Activated T-cell treated with anti-CD3 and anti-CD28 coated beads, Interleukin-2, amount 50 U/mL, for 4 hours (primary cell): ENCODE measurements at regions not wholly inside any gene's neighbourhood (a gene's known extent, or its start where the extent isn't known, plus 50 kb on each side); places are given as distances from the start of the nearest gene placed in this dataset.
"Not testable (repeated sequence)": the region's sequence is repeated elsewhere in the genome, so short reads cannot be mapped to it uniquely, and the experiment has no call there.

Source experiments
- ATAC-seq, 2 donors: fragments of 200-7000 bp; cut with Tn5 transposase; one replicate each; pipeline ENCODE4 v1.10.0; 2021
- DNase-seq: peaks from one replicate; pipeline ENCODE4 v3.0.0-alpha.2; 2020
- H3K27me3 Mint-ChIP-seq: one replicate; pipeline ENCODE4 v1.8.0; 2021; ENCODE audit warnings: low read depth, mixed read lengths
- H3K36me3 Mint-ChIP-seq: one replicate; pipeline ENCODE4 v1.8.0; 2022; ENCODE audit warnings: mixed read lengths; ENCODE audit not compliant: insufficient read depth
- H3K4me1 Mint-ChIP-seq: one replicate; pipeline ENCODE4 v1.8.0; 2021; ENCODE audit warnings: low read depth, mixed read lengths
- H3K4me3 Mint-ChIP-seq: one replicate; pipeline ENCODE4 v1.8.0; 2021; ENCODE audit warnings: mild to moderate bottlenecking, moderate library complexity, mixed read lengths
- H3K9me3 Mint-ChIP-seq: one replicate; pipeline ENCODE4 v1.8.0; 2021; ENCODE audit warnings: mixed read lengths

- Mint-ChIP-seq H3K9me3 (no peaks in the 10 kb centered on the region), H3K4me1 (no peaks in the 10 kb centered on the region), H3K4me3 (no peak overlapping the region), H3K27me3 (no peaks in the 10 kb centered on the region), H3K36me3 (no peaks in the 10 kb centered on the region)
- no peak for ATAC-seq
- no peak for DNase-seq
Observed at GRCh38 chr10:31209478-31209877, 109.5 kb upstream of the ZEB1 start.

GRCh38 chr10:31210190-31210589 is 108.8 kb upstream of the ZEB1 start:
- no peak for ATAC-seq
- no peaks in the 10 kb centered on the region for H3K9me3 Mint-ChIP-seq
- no peak for DNase-seq
- H3K4me1 Mint-ChIP-seq, result no peaks in the 10 kb centered on the region
- H3K4me3 Mint-ChIP-seq, result no peak overlapping the region
- no peaks in the 10 kb centered on the region for H3K27me3 Mint-ChIP-seq
- H3K36me3 Mint-ChIP-seq, result no peaks in the 10 kb centered on the region

GRCh38 chr10:31213959-31214358 is 105.1 kb upstream of the ZEB1 start:
- H3K4me3 Mint-ChIP-seq, result no peak overlapping the region
- no peaks in the 10 kb centered on the region for H3K4me1 Mint-ChIP-seq
- H3K27me3 Mint-ChIP-seq, result no peaks in the 10 kb centered on the region
- no peak for DNase-seq
- H3K36me3 Mint-ChIP-seq, result no peaks in the 10 kb centered on the region
- no peaks in the 10 kb centered on the region for H3K9me3 Mint-ChIP-seq
- no peak for ATAC-seq

- Mint-ChIP-seq H3K4me3 (no peak overlapping the region), H3K9me3 (no peaks in the 10 kb centered on the region), H3K4me1 (no peaks in the 10 kb centered on the region), H3K27me3 (no peaks in the 10 kb centered on the region), H3K36me3 (no peaks in the 10 kb centered on the region)
- ATAC-seq (no peak), DNase-seq (no peak)
Observed at GRCh38 chr10:31215052-31215451, 104.0 kb upstream of the ZEB1 start.

GRCh38 chr10:31219306-31219705 is 99.7 kb upstream of the ZEB1 start:
- no peaks in the 10 kb centered on the region for H3K27me3 Mint-ChIP-seq
- no peaks in the 10 kb centered on the region for H3K36me3 Mint-ChIP-seq
- no peaks in the 10 kb centered on the region for H3K9me3 Mint-ChIP-seq
- ATAC-seq, result no peak
- H3K4me1 Mint-ChIP-seq, result no peaks in the 10 kb centered on the region
- no peak overlapping the region for H3K4me3 Mint-ChIP-seq
- DNase-seq, result no peak

- H3K4me3 Mint-ChIP-seq, H3K27me3 Mint-ChIP-seq, H3K36me3 Mint-ChIP-seq, H3K4me1 Mint-ChIP-seq, DNase-seq, ATAC-seq: not testable (repeated sequence)
- H3K9me3 Mint-ChIP-seq, result peaks cover 24% of the 10 kb centered on the region
Observed at GRCh38 chr10:31228780-31229179, 90.2 kb upstream of the ZEB1 start.

GRCh38 chr10:31239961-31240360 is 79.1 kb upstream of the ZEB1 start:
- H3K27me3 Mint-ChIP-seq, result peaks cover 2% of the 10 kb centered on the region
- no peak for ATAC-seq
- peaks cover 6% of the 10 kb centered on the region for H3K9me3 Mint-ChIP-seq
- peaks cover 2% of the 10 kb centered on the region for H3K36me3 Mint-ChIP-seq
- H3K4me3 Mint-ChIP-seq, result no peak overlapping the region
- no peak for DNase-seq
- peaks cover 16% of the 10 kb centered on the region for H3K4me1 Mint-ChIP-seq

GRCh38 chr10:31242902-31243301 is 76.1 kb upstream of the ZEB1 start:
- peaks cover 16% of the 10 kb centered on the region for H3K4me1 Mint-ChIP-seq

GRCh38 chr10:31251118-31251517 is 67.9 kb upstream of the ZEB1 start:
- not testable (repeated sequence) for H3K4me3 Mint-ChIP-seq, H3K36me3 Mint-ChIP-seq, DNase-seq, H3K4me1 Mint-ChIP-seq, ATAC-seq, H3K27me3 Mint-ChIP-seq
- H3K9me3 Mint-ChIP-seq, result peaks cover 12% of the 10 kb centered on the region

More at GRCh38 chr10:31242902-31243301, 76.1 kb upstream of the ZEB1 start:
- H3K36me3 Mint-ChIP-seq, result no peaks in the 10 kb centered on the region
- H3K27me3 Mint-ChIP-seq, result no peaks in the 10 kb centered on the region
- H3K9me3 Mint-ChIP-seq, result peaks cover 8% of the 10 kb centered on the region
- ATAC-seq, result peak; percentile 95 to 98
- peak; percentile 47 for DNase-seq
- H3K4me3 Mint-ChIP-seq, result no peak overlapping the region

GRCh38 chr10:31253237-31253636 is 65.8 kb upstream of the ZEB1 start:
- Mint-ChIP-seq H3K36me3 (no peaks in the 10 kb centered on the region), H3K4me3 (no peak overlapping the region), H3K27me3 (peaks cover 7% of the 10 kb centered on the region), H3K4me1 (no peaks in the 10 kb centered on the region), H3K9me3 (peaks cover 4% of the 10 kb centered on the region)
- DNase-seq (no peak), ATAC-seq (no peak)

GRCh38 chr10:31261511-31262311 is 57.3 kb upstream of the ZEB1 start:
- Mint-ChIP-seq H3K4me3 (no peak overlapping the region), H3K27me3 (peaks cover 4% of the 10 kb centered on the region), H3K4me1 (no peaks in the 10 kb centered on the region), H3K36me3 (no peaks in the 10 kb centered on the region), H3K9me3 (no peaks in the 10 kb centered on the region)
- DNase-seq (no peak), ATAC-seq (no peak)

- no peaks in the 10 kb centered on the region for H3K4me1 Mint-ChIP-seq
- no peaks in the 10 kb centered on the region for H3K36me3 Mint-ChIP-seq
- H3K4me3 Mint-ChIP-seq, result no peak overlapping the region
- ATAC-seq, result no peak
- H3K9me3 Mint-ChIP-seq, result no peaks in the 10 kb centered on the region
- no peak for DNase-seq
- peaks cover 2% of the 10 kb centered on the region for H3K27me3 Mint-ChIP-seq
Observed at GRCh38 chr10:31262672-31263071, 56.3 kb upstream of the ZEB1 start.

GRCh38 chr10:31263903-31264302 is 55.1 kb upstream of the ZEB1 start:
- Mint-ChIP-seq H3K4me1 (no peaks in the 10 kb centered on the region), H3K36me3 (no peaks in the 10 kb centered on the region), H3K27me3 (no peaks in the 10 kb centered on the region), H3K4me3 (no peak overlapping the region), H3K9me3 (no peaks in the 10 kb centered on the region)
- DNase-seq (no peak), ATAC-seq (no peak)

- H3K27me3 Mint-ChIP-seq, result no peaks in the 10 kb centered on the region
- peaks cover 14% of the 10 kb centered on the region for H3K9me3 Mint-ChIP-seq
- no peaks in the 10 kb centered on the region for H3K36me3 Mint-ChIP-seq
- no peaks in the 10 kb centered on the region for H3K4me1 Mint-ChIP-seq
- no peak for DNase-seq
- H3K4me3 Mint-ChIP-seq, result no peak overlapping the region
- no peak for ATAC-seq
Observed at GRCh38 chr10:31268444-31269303, 50.3 kb upstream of the ZEB1 start.
